NCI-H2227 (cell line): ENCODE measurements at regions not wholly inside any gene's neighbourhood (a gene's known extent, or its start where the extent isn't known, plus 50 kb on each side); places are given as distances from the start of the nearest gene placed in this dataset.

Source experiments
- DNase-seq: peaks from one replicate; lab custom pipeline; 2025; ENCODE audit not compliant: unreplicated experiment; lab: John Stamatoyannopoulos, UW

- no peak for DNase-seq
Measured at GRCh38 chr2:104388296-104388695, 465.6 kb upstream of the POU3F3 start.

- no peak for DNase-seq
Measured at GRCh38 chr2:104402825-104403224, 451.1 kb upstream of the POU3F3 start.

GRCh38 chr2:104404526-104404925 lies 449.4 kb upstream of the POU3F3 start:
- no peak for DNase-seq

GRCh38 chr2:104405623-104406022 lies 448.3 kb upstream of the POU3F3 start:
- DNase-seq: no peak

- no peak for DNase-seq
Measured at GRCh38 chr2:104406261-104406726, 447.6 kb upstream of the POU3F3 start.

- DNase-seq: no peak
Measured at GRCh38 chr2:104407641-104408040, 446.3 kb upstream of the POU3F3 start.

- DNase-seq: no peak
Measured at GRCh38 chr2:104408266-104408665, 445.6 kb upstream of the POU3F3 start.

GRCh38 chr2:104410136-104410535 lies 443.8 kb upstream of the POU3F3 start:
- no peak for DNase-seq

GRCh38 chr2:104412384-104412783 lies 441.5 kb upstream of the POU3F3 start:
- DNase-seq: no peak

GRCh38 chr2:104413890-104414289 lies 440.0 kb upstream of the POU3F3 start:
- DNase-seq: no peak

- DNase-seq: no peak
Measured at GRCh38 chr2:104415284-104415683, 438.6 kb upstream of the POU3F3 start.

GRCh38 chr2:104416339-104417000 lies 437.4 kb upstream of the POU3F3 start:
- peak; percentile 5 for DNase-seq

- no peak for DNase-seq
Measured at GRCh38 chr2:104420420-104420819, 433.5 kb upstream of the POU3F3 start.

GRCh38 chr2:104420953-104421352 lies 433.0 kb upstream of the POU3F3 start:
- DNase-seq: no peak

- DNase-seq: no peak
Measured at GRCh38 chr2:104425850-104426595, 427.9 kb upstream of the POU3F3 start.

- DNase-seq: no peak
Measured at GRCh38 chr2:104428155-104428554, 425.8 kb upstream of the POU3F3 start.

- no peak for DNase-seq
Measured at GRCh38 chr2:104429639-104430358, 424.1 kb upstream of the POU3F3 start.

GRCh38 chr2:104430359-104430740 lies 423.6 kb upstream of the POU3F3 start:
- no peak for DNase-seq

- DNase-seq: no peak
Measured at GRCh38 chr2:104430852-104431251, 423.1 kb upstream of the POU3F3 start.

GRCh38 chr2:104431701-104432121 lies 422.2 kb upstream of the POU3F3 start:
- no peak for DNase-seq

GRCh38 chr2:104432401-104432800 lies 421.5 kb upstream of the POU3F3 start:
- DNase-seq: no peak

GRCh38 chr2:104432991-104433390 lies 420.9 kb upstream of the POU3F3 start:
- no peak for DNase-seq
